Hematopoietic multipotent progenitor cell treated with erythropoietin and hydrocortisone succinate and interleukin-3 and kit ligand, for 15 days (in vitro differentiated cells): ENCODE measurements at regions not wholly inside any gene's neighbourhood (a gene's known extent, or its start where the extent isn't known, plus 50 kb on each side); places are given as distances from the start of the nearest gene placed in this dataset.
"Not testable (repeated sequence)": the region's sequence is repeated elsewhere in the genome, so short reads cannot be mapped to it uniquely, and the experiment has no call there.

Experiments used
- DNase-seq: peaks from one replicate; pipeline ENCODE4 v3.0.0-alpha.2; 2015; ENCODE audit warnings: low spot score

GRCh38 chr18:8992500-8992899 lies 110.0 kb upstream of the NDUFV2 start:
- not testable (repeated sequence) for DNase-seq

GRCh38 chr18:8994603-8995002 lies 107.9 kb upstream of the NDUFV2 start:
- no peak for DNase-seq

- no peak for DNase-seq
These were observed 107.4 kb upstream of the NDUFV2 start for GRCh38 chr18:8995096-8995495.

- no peak for DNase-seq
These were observed 105.6 kb upstream of the NDUFV2 start for GRCh38 chr18:8996771-8997432.

GRCh38 chr18:8997634-8998033 lies 104.9 kb upstream of the NDUFV2 start:
- DNase-seq, result no peak

GRCh38 chr18:8998481-8999217 lies 103.8 kb upstream of the NDUFV2 start:
- no peak for DNase-seq

GRCh38 chr18:8999872-9000271 lies 102.6 kb upstream of the NDUFV2 start:
- DNase-seq, result no peak

GRCh38 chr18:9000733-9001132 lies 101.8 kb upstream of the NDUFV2 start:
- DNase-seq, result no peak

GRCh38 chr18:9001209-9001608 lies 101.3 kb upstream of the NDUFV2 start:
- no peak for DNase-seq

- DNase-seq, result no peak
These were observed 98.9 kb upstream of the NDUFV2 start for GRCh38 chr18:9003406-9004100.

- not testable (repeated sequence) for DNase-seq
These were observed 98.2 kb upstream of the NDUFV2 start for GRCh38 chr18:9004308-9004707.

- DNase-seq, result not testable (repeated sequence)
These were observed 94.8 kb upstream of the NDUFV2 start for GRCh38 chr18:9007700-9008099.

GRCh38 chr18:9008200-9008708 lies 94.2 kb upstream of the NDUFV2 start:
- no peak for DNase-seq

GRCh38 chr18:9008709-9009635 lies 93.5 kb upstream of the NDUFV2 start:
- DNase-seq, result peak; percentile 74

GRCh38 chr18:9009703-9010488 lies 92.6 kb upstream of the NDUFV2 start:
- no peak for DNase-seq

- DNase-seq, result no peak
These were observed 91.1 kb upstream of the NDUFV2 start for GRCh38 chr18:9011431-9011830.

- DNase-seq, result no peak
These were observed 88.5 kb upstream of the NDUFV2 start for GRCh38 chr18:9013926-9014373.

- no peak for DNase-seq
These were observed 86.8 kb upstream of the NDUFV2 start for GRCh38 chr18:9015689-9016088.

GRCh38 chr18:9016633-9017166 lies 85.8 kb upstream of the NDUFV2 start:
- peak; percentile 78 for DNase-seq

- peak; percentile 91 for DNase-seq
These were observed 85.2 kb upstream of the NDUFV2 start for GRCh38 chr18:9017167-9017904.
